RCC 7860 (cell line): ENCODE measurements at regions not wholly inside any gene's neighbourhood (a gene's known extent, or its start where the extent isn't known, plus 50 kb on each side); places are given as distances from the start of the nearest gene placed in this dataset.

Experiments used
- DNase-seq: peaks from one replicate; pipeline ENCODE4 v3.0.0-alpha.2; 2015; ENCODE audit warnings: low spot score
- FAIRE-seq: peaks from 2 replicates; lab custom pipeline; 2012; peaks lifted over from hg19 to GRCh38; lab: Jason Lieb, UNC

GRCh38 chr12:127873306-127873705 lies 393.7 kb upstream of the TMEM132C start:
- FAIRE-seq, result no peak

GRCh38 chr12:127881371-127882140 lies 385.4 kb upstream of the TMEM132C start:
- DNase-seq, result no peak
- no peak for FAIRE-seq

More at GRCh38 chr12:127873306-127873705, 393.7 kb upstream of the TMEM132C start:
- no peak for DNase-seq

DNA sequence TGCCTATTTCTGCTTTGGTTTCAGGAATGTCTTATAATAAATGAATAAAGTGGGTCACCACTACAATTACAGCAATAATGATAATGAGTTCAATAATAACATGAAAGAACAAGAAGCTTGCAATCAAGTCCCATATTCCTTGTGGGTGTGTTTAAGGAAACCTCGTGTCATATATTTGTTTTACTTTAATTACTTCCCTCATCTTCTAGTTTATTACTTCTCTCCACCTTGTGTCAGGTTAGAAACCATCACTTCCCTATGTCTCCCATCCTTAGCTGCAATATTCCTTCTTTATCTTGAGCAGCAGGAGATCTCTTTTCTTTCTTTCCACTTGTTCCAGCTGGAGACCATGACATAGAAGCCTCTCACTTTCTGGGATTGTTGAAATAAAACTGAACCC lies 384.0 kb upstream of the TMEM132C start:
- FAIRE-seq (no peak), DNase-seq (no peak)

DNA sequence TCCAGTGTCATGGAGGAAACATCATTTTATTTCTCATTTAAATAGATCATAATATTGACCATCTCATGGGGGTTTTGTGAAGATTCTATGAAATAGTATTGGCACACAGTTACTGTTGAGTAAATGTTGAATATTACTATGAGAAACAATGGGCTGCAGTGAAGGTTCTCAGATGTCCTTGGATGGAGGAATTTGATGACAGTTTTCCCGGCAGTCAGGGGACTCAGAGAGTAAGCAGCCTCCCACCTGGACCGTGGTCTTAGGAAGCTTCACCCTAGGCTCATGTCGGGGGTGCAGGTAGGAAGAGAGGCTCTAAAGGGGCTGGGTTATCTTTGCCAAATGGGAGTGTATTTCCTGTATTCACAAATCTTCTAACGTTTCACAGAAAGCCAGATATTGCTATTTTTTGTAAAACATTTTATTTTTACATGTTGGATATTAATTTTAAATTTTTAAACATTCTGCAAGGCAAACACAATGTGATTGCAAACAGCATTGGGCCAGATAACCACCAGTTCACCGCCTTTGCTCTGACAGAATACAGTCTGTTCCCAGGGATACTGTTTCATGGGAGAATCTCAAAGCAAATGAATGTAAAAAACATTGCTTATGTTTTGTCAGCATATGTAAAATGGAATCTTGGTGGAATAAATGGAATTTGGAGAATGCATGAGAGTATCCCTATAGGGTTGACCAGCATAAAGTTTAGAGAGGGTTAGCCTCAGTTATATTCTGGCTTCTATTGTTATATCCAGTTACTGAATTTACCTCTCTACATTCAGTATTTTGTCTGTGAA lies 380.8 kb upstream of the TMEM132C start:
- DNase-seq, result no peak
- FAIRE-seq, result no peak

GRCh38 chr12:127886827-127887226 lies 380.1 kb upstream of the TMEM132C start:
- no peak for FAIRE-seq
- no peak for DNase-seq

DNA sequence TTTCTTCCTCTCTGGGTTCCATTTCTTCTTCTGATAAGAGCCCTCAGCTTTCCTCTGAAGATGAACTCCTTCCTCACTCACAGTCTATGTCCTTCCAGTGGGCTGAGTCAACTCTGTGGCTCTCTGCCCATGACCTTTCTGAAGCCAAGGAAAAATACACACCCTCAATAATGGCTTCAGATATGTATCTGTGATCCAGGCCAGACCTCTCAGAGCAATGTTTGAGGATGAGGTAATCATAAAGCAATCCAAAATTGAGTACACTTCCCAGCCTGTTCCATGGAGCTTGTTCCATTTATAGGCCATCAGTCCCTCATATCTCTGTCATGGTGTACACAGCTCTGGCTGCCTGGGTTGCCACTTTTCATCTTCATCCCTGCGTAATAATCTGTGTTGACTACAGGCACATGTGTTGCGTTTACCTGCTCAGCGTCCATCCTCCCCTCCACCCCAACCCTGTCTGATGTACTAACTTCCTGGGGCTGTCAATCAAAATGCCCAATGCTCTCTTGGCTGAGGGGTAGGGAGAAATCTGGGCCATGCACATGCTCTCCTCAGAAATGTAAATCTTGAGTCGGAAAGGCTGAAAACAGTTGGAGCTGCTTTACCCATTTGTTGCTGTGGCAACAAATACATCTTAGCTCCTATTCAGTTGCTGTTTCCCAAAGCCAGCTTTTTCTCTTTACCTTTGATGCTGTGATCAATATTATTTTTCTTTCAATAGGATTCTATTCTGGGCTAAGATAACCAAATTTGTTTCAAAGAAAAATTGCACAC lies 377.8 kb upstream of the TMEM132C start:
- no peak for FAIRE-seq
- no peak for DNase-seq

GRCh38 chr12:127893895-127894609 lies 372.9 kb upstream of the TMEM132C start:
- no peak for FAIRE-seq
- no peak for DNase-seq

GRCh38 chr12:127896661-127897060 lies 370.3 kb upstream of the TMEM132C start:
- no peak for FAIRE-seq

DNA sequence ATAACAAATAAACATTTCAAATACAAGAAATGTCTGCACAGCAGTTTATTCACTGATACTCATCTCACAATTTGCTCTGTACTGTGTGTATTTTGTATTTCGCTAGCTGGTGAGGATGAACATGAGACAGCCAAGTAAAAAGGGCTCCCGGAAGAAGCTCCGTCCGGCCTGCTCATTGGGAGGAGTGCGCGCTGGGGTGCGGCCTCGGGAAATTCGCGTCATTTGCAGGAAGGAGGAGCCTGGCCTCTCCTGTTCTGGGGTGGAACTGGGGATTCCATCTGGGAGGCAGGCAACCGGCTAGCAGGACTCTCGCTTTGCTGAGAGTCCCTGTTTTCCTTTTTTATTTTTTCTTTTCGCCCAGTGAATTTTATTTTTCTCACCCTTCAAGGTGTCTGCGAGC lies 368.4 kb upstream of the TMEM132C start:
- no peak for FAIRE-seq
- no peak for DNase-seq

More at GRCh38 chr12:127896661-127897060, 370.3 kb upstream of the TMEM132C start:
- no peak for DNase-seq

- no peak for FAIRE-seq
- DNase-seq, result no peak
Observed at GRCh38 chr12:127899971-127900370, 367.0 kb upstream of the TMEM132C start.

DNA sequence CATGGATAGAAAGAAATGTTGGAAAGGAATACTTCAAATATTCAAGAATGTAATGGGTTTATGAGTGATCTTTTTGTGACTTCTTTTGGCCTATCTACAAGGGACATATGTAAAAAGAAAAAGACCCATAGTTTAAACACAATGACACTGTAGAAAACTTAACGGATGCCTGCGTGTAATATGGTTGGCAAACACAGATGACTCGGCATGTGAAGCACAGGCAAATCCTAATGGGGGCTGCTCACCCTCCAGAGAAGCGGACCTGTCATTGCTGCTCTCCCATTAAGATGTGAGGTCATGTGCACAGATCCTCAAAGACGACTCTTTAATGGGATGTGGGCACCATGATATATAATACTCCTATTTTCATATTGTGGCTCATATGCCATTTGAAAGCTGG lies 366.6 kb upstream of the TMEM132C start:
- no peak for FAIRE-seq
- no peak for DNase-seq

- DNase-seq (no peak), FAIRE-seq (no peak)
Observed at GRCh38 chr12:127903146-127903545, 363.8 kb upstream of the TMEM132C start.

DNA sequence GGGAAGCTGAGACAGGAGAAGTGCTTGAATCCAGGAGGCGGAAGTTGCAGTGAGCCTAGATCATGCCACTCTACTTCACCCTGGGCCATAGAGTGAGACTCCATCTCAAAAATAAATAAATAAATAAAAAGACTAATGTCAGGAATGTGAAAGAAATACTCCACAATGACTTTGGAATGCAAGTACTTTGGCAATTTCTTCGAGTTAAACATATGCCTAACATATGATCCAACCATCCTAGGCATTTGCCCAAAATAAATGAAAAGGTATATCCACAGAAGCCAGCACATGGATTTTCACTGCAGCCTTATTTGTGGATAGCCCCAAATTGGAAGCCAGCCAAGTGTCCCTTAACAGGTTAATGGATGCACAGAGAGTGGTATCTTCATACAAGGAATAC lies 357.9 kb upstream of the TMEM132C start:
- DNase-seq, result no peak
- no peak for FAIRE-seq

DNA sequence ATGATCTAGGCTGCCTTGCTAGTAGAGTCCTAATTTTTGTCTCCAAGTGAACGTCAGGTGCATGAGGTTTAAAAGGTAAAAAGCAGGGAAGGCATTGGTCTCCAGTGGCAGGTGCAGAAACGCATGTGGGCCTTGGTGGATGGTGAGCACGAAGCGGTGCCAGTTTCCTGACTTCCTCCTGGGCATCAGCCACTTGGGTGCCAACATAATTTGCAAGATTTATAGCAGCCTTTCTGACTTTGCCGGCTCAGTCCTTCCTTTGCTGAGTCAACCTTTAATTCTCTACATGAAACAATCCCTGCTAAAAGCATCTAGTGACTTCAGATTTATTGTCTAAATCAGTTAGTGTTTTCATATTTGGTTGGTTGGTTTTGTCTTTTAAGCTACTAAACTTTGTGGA lies 355.7 kb upstream of the TMEM132C start:
- no peak for FAIRE-seq
- no peak for DNase-seq

DNA sequence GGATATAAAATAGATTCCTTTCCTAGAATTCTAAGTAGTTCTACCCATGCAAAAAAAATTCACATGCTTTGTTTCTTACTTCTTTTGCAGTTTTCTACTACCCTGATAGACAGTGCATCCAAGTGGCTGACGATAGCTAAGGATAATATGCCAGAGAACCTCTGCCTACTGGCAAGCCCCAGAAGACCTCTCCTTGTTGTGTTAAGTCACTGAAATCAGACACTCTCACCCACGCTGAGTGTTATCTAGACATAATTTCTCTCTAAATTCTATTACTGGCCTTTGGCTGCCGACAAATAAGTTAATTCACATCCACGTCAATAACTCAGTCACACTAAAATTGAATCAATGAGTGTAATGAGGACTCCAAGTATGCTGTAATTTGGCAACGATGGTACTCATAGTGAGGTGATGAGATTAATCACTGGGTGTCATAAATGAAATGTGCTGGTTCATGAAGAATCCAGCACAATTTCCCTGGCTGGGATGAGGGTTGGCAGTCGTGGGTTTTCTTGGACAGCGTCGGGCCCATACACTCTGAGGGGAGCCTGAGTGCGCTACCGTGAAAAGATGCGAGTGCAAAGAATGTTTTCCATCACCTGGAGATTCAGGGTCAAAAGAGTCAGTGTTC lies 354.8 kb upstream of the TMEM132C start:
- DNase-seq, result no peak

DNA sequence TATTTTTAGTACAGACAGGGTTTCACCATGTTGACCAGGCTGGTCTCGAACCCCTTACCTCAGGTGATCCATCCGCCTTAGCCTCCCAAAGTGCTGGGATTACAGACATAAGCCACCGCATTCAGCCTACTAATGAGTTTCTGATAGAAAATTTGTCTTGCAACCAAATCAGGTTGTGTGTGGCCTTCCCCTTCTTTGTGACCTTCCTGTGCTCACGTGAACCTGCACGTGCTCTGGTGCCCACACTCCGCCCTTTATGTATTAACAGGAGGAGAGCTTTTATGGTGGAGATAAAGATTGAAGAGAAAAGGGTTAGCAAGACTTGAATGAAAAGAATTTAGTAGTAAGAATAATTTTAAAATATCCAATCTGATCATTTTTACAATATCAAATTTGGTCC lies 343.5 kb upstream of the TMEM132C start:
- DNase-seq (no peak), FAIRE-seq (no peak)

More for the DNA sequence above, 354.8 kb upstream of the TMEM132C start:
- no peak for FAIRE-seq

DNA sequence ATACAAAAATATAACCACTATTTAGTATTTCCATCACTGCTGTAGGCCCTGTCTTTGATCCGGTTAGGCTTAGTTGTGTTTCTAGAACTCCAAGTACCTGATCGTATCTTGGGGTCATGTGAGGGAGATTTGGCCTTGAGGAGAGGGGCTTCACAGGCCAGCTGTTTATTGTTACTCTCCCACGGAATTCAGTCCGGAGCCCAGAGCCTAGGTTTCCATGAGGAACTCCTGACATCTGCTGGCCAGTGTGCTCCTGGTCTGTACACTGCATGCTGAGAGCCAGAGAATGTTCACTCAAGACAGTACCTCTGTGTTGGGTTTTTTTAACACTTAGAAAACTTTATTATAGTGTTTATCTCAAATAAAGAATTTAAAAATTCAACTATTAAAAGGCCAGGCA lies 341.0 kb upstream of the TMEM132C start:
- DNase-seq (no peak), FAIRE-seq (no peak)

DNA sequence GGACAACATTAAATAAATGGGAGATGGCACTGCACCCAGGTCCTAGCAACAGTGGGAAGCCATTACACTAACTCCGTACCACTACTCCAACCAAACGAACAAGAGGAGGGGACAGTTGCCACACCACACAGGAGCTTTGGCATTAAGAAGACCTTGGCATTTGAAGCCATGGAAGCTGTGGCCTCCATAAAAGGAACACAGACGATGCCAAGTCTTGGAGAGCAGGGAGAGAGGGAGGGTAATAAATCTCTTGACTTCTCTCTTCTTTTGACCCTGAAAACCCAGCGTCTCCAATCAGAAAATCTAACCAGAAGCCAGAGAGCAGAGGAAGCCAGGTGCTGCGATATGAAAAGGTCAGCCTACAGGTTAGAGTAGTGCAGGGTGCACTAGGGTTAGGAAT lies 338.8 kb upstream of the TMEM132C start:
- no peak for DNase-seq
- no peak for FAIRE-seq

DNA sequence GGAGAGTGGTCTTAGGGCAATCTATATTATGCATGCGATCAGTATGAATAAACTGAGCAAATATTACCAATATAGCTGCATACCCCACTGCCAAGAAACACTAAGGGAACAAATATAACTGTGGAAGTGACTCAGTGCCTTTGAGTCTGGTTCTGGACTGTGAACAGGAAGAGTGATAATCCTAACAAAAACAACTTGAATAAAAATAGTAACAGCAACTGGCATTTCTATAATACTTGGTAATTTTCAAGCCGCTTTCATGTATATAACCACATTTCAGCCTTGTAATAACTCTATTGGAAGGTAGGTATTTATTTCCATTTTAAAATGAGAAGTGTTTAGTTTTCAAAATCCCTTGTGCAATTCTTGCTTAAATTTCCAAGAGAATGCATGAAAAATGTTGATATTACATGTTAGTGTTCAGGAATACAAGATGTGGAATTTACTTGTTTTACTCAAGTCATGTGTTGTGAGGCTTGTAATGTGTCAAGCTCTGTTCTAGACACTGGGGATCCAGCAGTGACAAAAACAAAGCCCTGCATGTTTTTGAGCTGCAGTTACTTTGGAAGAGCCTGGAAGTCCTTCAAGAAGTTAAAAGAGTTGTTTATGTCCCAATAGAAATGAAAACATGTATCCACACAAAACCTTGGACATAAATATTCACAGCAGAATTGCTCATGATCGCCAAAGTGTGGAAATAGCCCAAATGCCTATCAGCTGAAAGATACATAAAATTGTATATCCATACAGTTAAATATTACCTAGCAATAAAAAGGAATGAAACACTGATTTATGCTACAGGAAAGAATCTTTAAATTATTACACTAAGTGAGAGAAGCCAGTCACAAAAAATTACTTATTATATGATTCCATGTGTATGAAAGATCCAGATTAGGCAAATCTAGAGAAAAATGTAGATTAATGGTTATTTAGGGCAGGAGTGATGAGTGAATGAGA lies 338.1 kb upstream of the TMEM132C start:
- DNase-seq (no peak), FAIRE-seq (no peak)
